Stomach smooth muscle (tissue), 2 donors: ENCODE measurements at regions not wholly inside any gene's neighbourhood (a gene's known extent, or its start where the extent isn't known, plus 50 kb on each side); places are given as distances from the start of the nearest gene placed in this dataset.

Experiments
- H3K27ac ChIP-seq: one replicate; pipeline ENCODE4 v1.7.0; 2013; ENCODE audit warnings: mild to moderate bottlenecking, low read length, inconsistent platforms
- H3K27me3 ChIP-seq, 2 donors: one replicate each; pipeline ENCODE4 v1.7.0; 2013; ENCODE audit warnings: low read length in 2 of 2; ENCODE audit not compliant: insufficient read depth in 2 of 2, control insufficient read depth in 1 of 2
- H3K36me3 ChIP-seq, 2 donors: one replicate each; pipeline ENCODE4 v1.7.0; 2013; ENCODE audit warnings: low read length in 2 of 2; ENCODE audit not compliant: control insufficient read depth in 2 of 2, insufficient read depth in 2 of 2
- H3K4me1 ChIP-seq: one replicate; pipeline ENCODE4 v1.7.0; 2013; ENCODE audit warnings: low read length; ENCODE audit not compliant: control insufficient read depth, insufficient read depth
- H3K4me3 ChIP-seq, 2 donors: one replicate each; pipeline ENCODE4 v1.7.0; 2013; ENCODE audit warnings: low read length in 2 of 2
- H3K9ac ChIP-seq, 2 donors: one replicate each; pipeline ENCODE4 v1.7.0; 2013; ENCODE audit warnings: low read length in 2 of 2, mild to moderate bottlenecking in 1 of 2
- H3K9me3 ChIP-seq, 2 donors: one replicate each; pipeline ENCODE4 v1.7.0; 2013; ENCODE audit warnings: low read length in 2 of 2; ENCODE audit not compliant: control insufficient read depth in 2 of 2
- donor health status: healthy.
- donor health status: Pancreatic carcinoma.

DNA sequence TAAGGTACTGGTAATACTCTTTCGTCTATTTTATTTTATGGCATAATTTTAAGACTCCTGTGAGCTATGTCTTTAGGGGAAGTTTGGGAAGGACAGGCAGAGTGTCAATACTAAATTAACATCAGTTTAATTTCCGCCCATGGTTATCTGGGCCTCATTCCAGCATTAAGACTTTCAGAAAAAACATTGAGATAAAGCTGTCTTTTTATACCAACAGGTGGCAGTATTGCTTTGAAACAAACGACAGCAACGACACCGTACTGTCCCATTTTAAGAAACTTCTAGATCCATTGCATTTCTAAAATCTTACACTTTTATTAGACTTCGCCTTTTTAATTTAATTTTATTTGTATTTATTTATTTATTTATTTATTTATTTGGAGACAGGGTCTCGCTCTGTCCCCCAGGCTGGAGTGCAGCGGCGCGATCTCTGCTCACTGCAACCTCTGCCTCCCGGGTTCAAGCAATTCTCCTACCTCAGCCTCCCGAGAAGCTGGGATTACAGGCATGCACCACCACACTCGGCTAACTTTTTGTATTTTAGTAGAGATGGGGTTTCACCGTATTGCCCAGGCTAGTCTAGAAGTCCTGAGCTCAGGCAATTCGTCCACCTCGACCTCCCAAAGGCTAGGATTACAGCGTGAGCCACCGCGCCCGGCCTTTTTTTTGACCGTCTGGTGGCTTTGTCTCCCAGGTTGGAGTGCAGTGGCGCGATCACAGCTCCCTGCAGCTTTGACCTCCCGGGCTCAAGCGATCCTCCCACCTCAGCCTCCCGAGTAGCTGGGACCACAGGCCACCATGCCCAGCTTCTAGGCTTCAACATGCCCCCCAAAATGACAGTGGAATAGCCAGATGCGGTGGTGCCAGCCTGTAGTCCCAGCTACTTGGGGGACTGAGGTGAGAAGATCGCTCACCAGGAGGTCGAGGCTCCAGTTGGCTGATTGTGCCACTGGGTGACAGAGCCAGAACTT, 78.7 kb upstream of the C1GALT1 start:
- no peak overlapping the region for H3K4me3 ChIP-seq

DNA sequence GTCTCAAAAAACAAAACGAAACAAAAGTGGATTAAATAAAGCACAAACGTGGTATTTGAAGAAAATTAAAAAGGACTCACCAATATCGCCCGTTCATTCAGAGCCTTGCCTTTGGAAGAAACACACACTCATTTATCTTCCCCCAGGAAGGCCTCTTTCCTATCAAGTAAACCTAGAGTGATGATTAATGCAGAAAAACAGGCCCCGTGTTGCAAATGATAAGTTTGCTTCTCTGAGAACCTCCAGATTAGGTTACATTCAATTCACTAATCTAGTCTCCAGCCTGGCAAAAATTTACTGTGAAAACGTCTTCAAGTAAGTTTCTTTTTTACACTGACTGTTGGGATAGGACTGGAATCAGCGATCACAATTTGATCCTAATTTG, 78.0 kb upstream of the C1GALT1 start:
- peaks cover 4% of the 10 kb centered on the region for H3K4me1 ChIP-seq
- no peak overlapping the region for H3K27ac ChIP-seq

More for the DNA sequence above, 78.7 kb upstream of the C1GALT1 start:
- no peaks in the 10 kb centered on the region for H3K9me3 ChIP-seq
- H3K36me3 ChIP-seq = no peaks in the 10 kb centered on the region
- H3K4me1 ChIP-seq = peaks cover 4% of the 10 kb centered on the region
- no peak overlapping the region for H3K9ac ChIP-seq
- H3K27me3 ChIP-seq = no peaks in the 10 kb centered on the region
- H3K27ac ChIP-seq = no peak overlapping the region

DNA sequence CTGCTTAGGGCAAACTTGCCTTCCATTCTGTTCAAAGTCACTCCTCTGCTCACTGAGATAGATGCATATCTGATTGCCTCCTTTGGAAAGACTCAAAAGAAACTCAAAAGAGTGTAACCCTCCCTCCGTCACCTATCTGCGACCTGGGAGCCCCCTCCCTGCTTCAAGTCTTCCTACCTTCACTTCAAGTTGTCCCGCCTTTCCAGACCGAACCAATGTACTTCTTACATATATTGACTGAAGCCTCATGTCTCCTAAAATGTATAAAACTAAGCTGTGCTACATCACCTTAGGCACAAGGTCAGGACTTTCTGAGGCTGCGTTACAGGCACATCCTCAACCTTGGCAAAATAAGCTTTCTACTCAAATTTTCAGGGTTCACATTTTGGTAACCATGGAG, 77.4 kb upstream of the C1GALT1 start:
- no peak overlapping the region for H3K9ac ChIP-seq
- no peak overlapping the region for H3K27ac ChIP-seq
- H3K4me1 ChIP-seq = no peaks in the 10 kb centered on the region
- no peak overlapping the region for H3K4me3 ChIP-seq
- H3K27me3 ChIP-seq = no peaks in the 10 kb centered on the region
- H3K36me3 ChIP-seq = no peaks in the 10 kb centered on the region
- H3K9me3 ChIP-seq = no peaks in the 10 kb centered on the region

More for the DNA sequence above, 78.0 kb upstream of the C1GALT1 start:
- H3K36me3 ChIP-seq = no peaks in the 10 kb centered on the region
- no peaks in the 10 kb centered on the region for H3K9me3 ChIP-seq
- H3K27me3 ChIP-seq = no peaks in the 10 kb centered on the region
- H3K9ac ChIP-seq = no peak overlapping the region
- H3K4me3 ChIP-seq = no peak overlapping the region

DNA sequence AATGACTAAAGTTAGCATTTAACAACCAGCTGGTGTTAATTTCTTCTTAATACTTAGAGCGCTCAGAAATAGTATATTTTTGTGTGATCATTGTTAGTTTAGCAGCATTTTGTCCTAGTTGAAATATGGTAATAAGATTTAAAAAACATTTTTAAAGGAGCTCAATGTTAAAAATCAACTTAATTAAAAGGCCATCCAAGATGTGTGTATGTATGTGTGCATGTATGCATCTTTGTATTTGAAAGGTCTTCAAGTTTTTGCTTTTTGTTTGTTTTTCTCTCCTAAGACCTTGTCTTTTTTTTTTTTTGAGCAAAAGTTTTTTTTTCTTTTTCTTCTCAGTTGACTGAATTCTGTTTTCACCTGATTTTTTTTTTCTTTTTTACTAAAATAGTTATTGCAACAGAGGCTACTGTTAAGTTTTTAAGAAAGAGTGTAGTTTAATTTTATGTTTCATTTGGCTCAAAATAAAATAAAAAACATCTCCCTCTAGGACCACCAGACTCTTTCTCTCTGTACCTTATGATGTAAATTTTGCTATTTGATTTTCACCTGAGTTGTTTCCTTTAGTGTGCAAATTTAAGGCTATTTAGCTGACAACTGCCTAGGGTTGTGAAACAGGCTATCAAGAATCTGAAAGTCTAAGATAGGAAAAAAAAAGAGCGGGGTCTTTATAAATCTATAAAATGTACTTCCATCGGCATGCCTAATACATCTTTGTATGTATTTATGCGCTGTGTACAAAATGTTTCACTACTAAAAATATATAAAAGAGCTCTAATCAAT, 76.4 kb upstream of the C1GALT1 start:
- H3K9ac ChIP-seq = no peak overlapping the region
- no peaks in the 10 kb centered on the region for H3K36me3 ChIP-seq
- H3K27me3 ChIP-seq = no peaks in the 10 kb centered on the region
- H3K4me1 ChIP-seq = no peaks in the 10 kb centered on the region
- no peak overlapping the region for H3K27ac ChIP-seq
- no peak overlapping the region for H3K4me3 ChIP-seq
- H3K9me3 ChIP-seq = no peaks in the 10 kb centered on the region

DNA sequence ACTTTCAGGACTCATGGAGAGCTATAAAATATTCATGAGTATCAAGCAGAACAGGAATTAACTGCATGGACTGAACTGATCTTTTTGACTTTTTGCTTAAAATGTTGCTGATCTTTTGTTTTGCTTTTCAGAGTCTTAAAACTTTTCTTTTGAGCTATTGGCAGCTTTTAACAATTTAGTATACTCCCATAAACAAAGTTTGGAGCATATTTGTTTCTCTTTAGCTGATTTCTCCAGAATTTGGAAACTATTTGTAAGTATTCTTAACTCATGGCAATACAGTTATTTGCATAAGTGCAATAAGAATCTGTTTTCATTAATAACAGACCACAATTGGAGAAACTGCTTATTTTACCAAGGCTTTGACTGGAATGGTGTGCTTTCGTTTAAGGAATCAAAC, 73.4 kb upstream of the C1GALT1 start:
- Histone ChIP-seq H3K27me3 (no peaks in the 10 kb centered on the region), H3K4me1 (no peaks in the 10 kb centered on the region), H3K36me3 (no peaks in the 10 kb centered on the region), H3K27ac (no peak overlapping the region), H3K9ac (no peak overlapping the region), H3K9me3 (no peaks in the 10 kb centered on the region), H3K4me3 (no peak overlapping the region)

DNA sequence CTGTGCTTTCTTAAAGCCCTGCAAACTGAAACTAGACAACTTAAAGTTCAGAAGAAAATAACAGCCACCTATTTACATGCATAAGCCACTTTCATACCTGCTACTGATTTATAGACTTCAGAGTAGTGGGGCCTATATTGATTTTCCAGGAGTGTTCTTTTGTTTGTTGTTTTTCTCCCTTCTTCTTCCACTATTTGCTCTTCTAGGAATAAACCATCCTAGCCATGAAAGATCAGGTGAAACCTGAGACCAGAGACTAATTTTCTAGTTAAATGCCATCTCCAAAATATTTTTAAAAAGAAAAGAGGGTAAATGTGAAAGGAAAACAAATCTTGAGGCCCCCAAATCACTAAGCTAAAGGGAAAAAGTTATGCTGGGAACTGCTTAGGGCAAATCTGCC, 72.4 kb upstream of the C1GALT1 start:
- Histone ChIP-seq H3K9me3 (no peaks in the 10 kb centered on the region), H3K36me3 (no peaks in the 10 kb centered on the region), H3K27ac (no peak overlapping the region), H3K27me3 (no peaks in the 10 kb centered on the region), H3K4me1 (no peaks in the 10 kb centered on the region), H3K9ac (no peak overlapping the region), H3K4me3 (no peak overlapping the region)

- H3K27me3 ChIP-seq = no peaks in the 10 kb centered on the region
- no peaks in the 10 kb centered on the region for H3K36me3 ChIP-seq
- no peaks in the 10 kb centered on the region for H3K9me3 ChIP-seq
- H3K4me1 ChIP-seq = no peaks in the 10 kb centered on the region
- no peak overlapping the region for H3K9ac ChIP-seq
- no peak overlapping the region for H3K4me3 ChIP-seq
- H3K27ac ChIP-seq = no peak overlapping the region
Measured at GRCh38 chr7:7110706-7111105, 71.6 kb upstream of the C1GALT1 start.

- H3K4me1 ChIP-seq = no peaks in the 10 kb centered on the region
- no peaks in the 10 kb centered on the region for H3K36me3 ChIP-seq
- no peak overlapping the region for H3K4me3 ChIP-seq
- H3K27ac ChIP-seq = no peak overlapping the region
- H3K27me3 ChIP-seq = no peaks in the 10 kb centered on the region
- H3K9me3 ChIP-seq = no peaks in the 10 kb centered on the region
- no peak overlapping the region for H3K9ac ChIP-seq
Measured at GRCh38 chr7:7112868-7113267, 69.5 kb upstream of the C1GALT1 start.

DNA sequence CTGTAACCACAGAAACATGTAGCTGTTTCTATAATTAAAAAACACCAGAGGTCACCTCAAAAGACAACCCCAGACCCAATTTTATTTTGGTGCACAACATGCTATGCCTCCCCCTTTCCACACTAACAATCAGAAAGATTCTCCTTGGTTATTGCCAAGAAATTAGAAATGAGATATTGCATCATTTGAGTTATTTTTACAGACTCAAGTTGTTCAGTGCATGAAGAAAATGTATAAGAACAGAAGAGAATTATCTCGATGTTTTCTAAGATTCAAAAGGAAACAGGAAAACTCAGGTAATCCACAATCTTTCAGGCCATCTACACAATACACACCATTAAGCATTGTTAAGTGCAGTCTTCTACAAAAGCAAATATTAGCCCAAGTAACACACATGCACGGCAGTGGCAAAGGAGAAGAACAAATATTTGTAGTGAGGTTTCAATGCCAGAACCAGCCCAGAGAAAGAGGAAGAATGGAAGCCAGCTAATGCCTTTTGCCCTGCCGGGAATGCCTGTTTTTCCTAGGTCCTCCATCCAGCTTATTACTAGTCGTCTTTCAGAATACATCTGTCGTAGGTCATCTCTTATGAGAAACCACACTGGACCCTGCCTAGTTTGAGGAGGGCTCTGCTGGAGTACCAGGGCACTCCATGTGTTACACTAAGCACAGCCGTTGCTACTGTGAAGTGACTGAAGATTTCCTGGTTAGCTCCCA, 67.6 kb upstream of the C1GALT1 start:
- Histone ChIP-seq H3K36me3 (no peaks in the 10 kb centered on the region), H3K4me1 (no peaks in the 10 kb centered on the region), H3K27me3 (no peaks in the 10 kb centered on the region), H3K27ac (no peak overlapping the region), H3K9ac (no peak overlapping the region), H3K9me3 (no peaks in the 10 kb centered on the region), H3K4me3 (no peak overlapping the region)

- H3K27me3 ChIP-seq = no peaks in the 10 kb centered on the region
- no peak overlapping the region for H3K27ac ChIP-seq
- no peaks in the 10 kb centered on the region for H3K4me1 ChIP-seq
- no peak overlapping the region for H3K4me3 ChIP-seq
- no peaks in the 10 kb centered on the region for H3K9me3 ChIP-seq
- no peaks in the 10 kb centered on the region for H3K36me3 ChIP-seq
- H3K9ac ChIP-seq = no peak overlapping the region
Measured at GRCh38 chr7:7117935-7118586, 64.3 kb upstream of the C1GALT1 start.
